Endothelial cell of umbilical vein (primary cell): ENCODE measurements at regions not wholly inside any gene's neighbourhood (a gene's known extent, or its start where the extent isn't known, plus 50 kb on each side); places are given as distances from the start of the nearest gene placed in this dataset.

Experiments
- BruUV-seq: library from RNA; stranded (reverse); fragments of 400-500 nt; replicated peaks from 2 replicates; lab custom pipeline; 2021; lab: Mats Ljungman, UMichigan
- CTCF ChIA-PET: fragments of 300-600, 350-600 bp; sonication (Branson Sonifier 250); formaldehyde crosslinking; loops from one replicate; lab custom pipeline; 2021; ENCODE audit warnings: antibody characterized with exemption, inconsistent platforms; lab: Charles Lee
- POLR2A ChIA-PET: fragments of 300-600, 350-600 bp; sonication (Branson Sonifier 250); formaldehyde crosslinking; loops from one replicate; lab custom pipeline; 2021; ENCODE audit warnings: antibody characterized with exemption, inconsistent platforms; lab: Charles Lee
- DNase-seq: peaks from one replicate; pipeline ENCODE4 v3.0.0-alpha.2; 2011; ENCODE audit warnings: low read depth, low spot score
- FAIRE-seq: peaks from 2 replicates; lab custom pipeline; 2011; peaks lifted over from hg19 to GRCh38; lab: Jason Lieb, UNC
- H2AFZ ChIP-seq: 2 replicates; pipeline ENCODE4 v1.6.0; 2012; ENCODE audit warnings: low read depth, low read length, control low read depth, inconsistent platforms
- H3K27ac ChIP-seq: 2 replicates; pipeline ENCODE4 v1.5.1; 2011; ENCODE audit warnings: low read depth, mild to moderate bottlenecking, control low read depth, low read length, moderate library complexity; ENCODE audit not compliant: insufficient read depth
- H3K27me3 ChIP-seq, 2 experiments: 2 replicates each; pipeline versions ENCODE4 v1.6.0 to v1.6.1; 2011; ENCODE audit warnings: low read length in 2 of 2, mixed read lengths in 1 of 2; ENCODE audit not compliant: control insufficient read depth in 2 of 2, insufficient read depth in 2 of 2
- H3K36me3 ChIP-seq, 2 experiments: 2 replicates in 1 of 2; 3 replicates in 1 of 2; pipeline ENCODE4 v1.5.1; 2011; ENCODE audit warnings: low read length in 2 of 2, mild to moderate bottlenecking in 1 of 2, moderate library complexity in 1 of 2; ENCODE audit not compliant: control insufficient read depth in 2 of 2, insufficient read depth in 2 of 2; ENCODE audit errors: extremely low read depth in 1 of 2
- H3K4me1 ChIP-seq: 3 replicates; pipeline ENCODE4 v1.5.1; 2011; ENCODE audit warnings: mild to moderate bottlenecking, low read length; ENCODE audit not compliant: control insufficient read depth, insufficient read depth; ENCODE audit errors: extremely low read depth
- H3K4me2 ChIP-seq: 2 replicates; pipeline ENCODE4 v1.6.1; 2011; ENCODE audit warnings: low read length, control low read depth, mixed read lengths; ENCODE audit not compliant: insufficient read depth
- H3K4me3 ChIP-seq, 3 experiments: fragments of 200-600 bp in 1 of 3; sonication (generic), shearing (Covaris generic) in 1 of 3; replicated peaks in 1 of 3; 2 replicates each; pipeline ENCODE4 v1.5.1; 2011 to 2016; ENCODE audit warnings: control low read depth in 3 of 3, low read length in 3 of 3, mild to moderate bottlenecking in 2 of 3, inconsistent platforms in 1 of 3, low read depth in 1 of 3, moderate library complexity in 1 of 3; ENCODE audit not compliant: insufficient read depth in 1 of 3
- H3K79me2 ChIP-seq: 2 replicates; pipeline ENCODE4 v1.6.0; 2012; ENCODE audit warnings: low read length, inconsistent platforms; ENCODE audit not compliant: control insufficient read depth, insufficient read depth
- H3K9ac ChIP-seq: replicated peaks from 2 replicates; pipeline ENCODE3; 2011; ENCODE audit warnings: low read length, control low read depth; ENCODE audit not compliant: insufficient read depth; ENCODE audit errors: extremely low read depth
- H3K9me1 ChIP-seq: replicated peaks from 3 replicates; pipeline ENCODE4 v1.6.0; 2011; ENCODE audit warnings: mild to moderate bottlenecking, low read length; ENCODE audit not compliant: control insufficient read depth, insufficient read depth; ENCODE audit errors: extremely low read depth
- H3K9me3 ChIP-seq: replicated peaks from 2 replicates; pipeline ENCODE4 v1.5.1; 2012; ENCODE audit warnings: low read length, inconsistent platforms; ENCODE audit not compliant: control insufficient read depth, insufficient read depth
- H4K20me1 ChIP-seq: replicated peaks from 2 replicates; pipeline ENCODE3; 2011; ENCODE audit warnings: mild to moderate bottlenecking, low read length; ENCODE audit not compliant: control insufficient read depth, insufficient read depth; ENCODE audit errors: extremely low read depth
- EZH2 ChIP-seq: IDR thresholded peaks from 2 replicates; pipeline ENCODE4 v1.6.1; 2012; ENCODE audit warnings: borderline replicate concordance, low read depth, mild to moderate bottlenecking, moderate library complexity, low read length, inconsistent platforms; ENCODE audit not compliant: severe bottlenecking
- FOS ChIP-seq: IDR thresholded peaks from 2 replicates; pipeline ENCODE4 v1.6.1; 2011; ENCODE audit warnings: mild to moderate bottlenecking, low read length, moderate library complexity, borderline replicate concordance; ENCODE audit not compliant: insufficient read depth
- GATA2 ChIP-seq: IDR thresholded peaks from 2 replicates; pipeline ENCODE4 v1.7.0; 2011; ENCODE audit warnings: low read depth, mild to moderate bottlenecking, moderate library complexity, mixed read lengths, low read length; ENCODE audit not compliant: insufficient read length, insufficient read depth
- JUN ChIP-seq: IDR thresholded peaks from 2 replicates; pipeline ENCODE4 v1.6.1; 2011; ENCODE audit warnings: borderline replicate concordance, low read depth; ENCODE audit not compliant: insufficient read length, insufficient read depth
- MYC ChIP-seq: IDR thresholded peaks from one replicate; pipeline ENCODE4 v1.6.1; 2011; ENCODE audit warnings: mild to moderate bottlenecking, low read depth, low read length
- POLR2A ChIP-seq: IDR thresholded peaks from 2 replicates; pipeline ENCODE4 v1.6.1; 2012; ENCODE audit warnings: low read depth, mild to moderate bottlenecking, control low read depth, low read length
- POLR2AphosphoS5 ChIP-seq: IDR thresholded peaks from 2 replicates; pipeline ENCODE4 v1.6.1; 2012; ENCODE audit warnings: low read depth, mild to moderate bottlenecking, control low read depth, low read length, moderate library complexity; ENCODE audit not compliant: insufficient read depth
- dilution Hi-C: fragments of 300-500 bp; cut with MboI; formaldehyde crosslinking; loops from one replicate; pipeline ENCODE4 v1.15.0; 2019; ENCODE audit warnings: low sequenced_read_pairs; ENCODE audit not compliant: extremely low pct_ligation_motif_present
- intact Hi-C: fragments of 100-400 bp; cut with micrococcal nuclease; formaldehyde crosslinking; loops from one replicate; pipeline ENCODE4 v1.10.0; 2022
- TF ChIP-seq, protein P1 (sequence below), 2 donors: IDR thresholded peaks; 1 replicate in 1 of 2; 2 replicates in 1 of 2; pipeline ENCODE4 v1.5.1; 2011; ENCODE audit warnings: low read length in 2 of 2, mild to moderate bottlenecking in 2 of 2, moderate library complexity in 2 of 2, control low read depth in 1 of 2, inconsistent platforms in 1 of 2, low read depth in 1 of 2; ENCODE audit not compliant: insufficient read depth in 1 of 2; ENCODE audit errors: extremely low read depth in 1 of 2
- TF ChIP-seq, protein P2 (sequence below): IDR thresholded peaks from 2 replicates; pipeline ENCODE4 v1.6.1; 2011; ENCODE audit not compliant: insufficient read depth, insufficient read length

DNA sequence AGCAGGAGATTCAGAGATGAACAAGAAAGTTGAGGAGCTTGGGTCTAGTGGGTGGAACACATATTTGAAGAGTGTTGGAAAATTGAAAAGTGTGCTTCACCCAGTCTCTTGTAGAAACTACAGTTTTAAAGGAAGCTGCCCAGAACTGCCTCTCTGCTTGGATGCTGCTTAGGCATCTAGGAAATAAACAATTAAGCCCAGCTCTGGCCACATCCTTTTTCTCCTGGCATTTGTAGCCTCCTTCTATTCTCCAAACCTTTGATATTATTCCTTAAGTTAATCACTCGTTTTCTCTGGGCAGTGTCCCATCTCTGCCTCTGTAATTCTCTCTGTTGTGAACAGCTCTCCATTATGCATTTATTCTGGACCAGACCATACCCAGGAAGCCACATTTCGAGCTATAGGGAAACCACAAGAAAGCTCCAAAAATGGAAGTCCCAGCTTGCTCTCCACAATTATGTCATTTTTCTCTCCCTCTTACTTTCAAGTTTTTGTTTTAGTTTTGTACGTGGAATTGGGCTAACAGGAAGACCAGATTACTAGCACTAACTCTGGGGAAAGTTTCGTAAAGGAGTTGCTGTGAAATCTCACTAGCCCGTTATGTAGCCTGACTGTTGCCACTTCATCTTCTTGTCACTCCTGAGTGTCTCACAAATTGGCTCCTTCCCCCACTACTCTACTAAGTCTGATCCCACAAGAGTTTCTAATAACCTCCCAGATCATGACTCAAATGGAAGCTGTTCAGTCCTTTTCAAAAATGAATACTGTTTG is 102.2 kb downstream of the NTMT2 start:
- POLR2A ChIA-PET = no interaction called here
- FAIRE-seq = no peak
- CTCF ChIA-PET = no interaction called here
- no peaks in the 10 kb centered on the region for H4K20me1 ChIP-seq
- H2AFZ ChIP-seq = no peak overlapping the region
- no peaks in the 10 kb centered on the region for H3K36me3 ChIP-seq
- no peak overlapping the region for H3K4me3 ChIP-seq
- TF ChIP-seq, protein P1, sequence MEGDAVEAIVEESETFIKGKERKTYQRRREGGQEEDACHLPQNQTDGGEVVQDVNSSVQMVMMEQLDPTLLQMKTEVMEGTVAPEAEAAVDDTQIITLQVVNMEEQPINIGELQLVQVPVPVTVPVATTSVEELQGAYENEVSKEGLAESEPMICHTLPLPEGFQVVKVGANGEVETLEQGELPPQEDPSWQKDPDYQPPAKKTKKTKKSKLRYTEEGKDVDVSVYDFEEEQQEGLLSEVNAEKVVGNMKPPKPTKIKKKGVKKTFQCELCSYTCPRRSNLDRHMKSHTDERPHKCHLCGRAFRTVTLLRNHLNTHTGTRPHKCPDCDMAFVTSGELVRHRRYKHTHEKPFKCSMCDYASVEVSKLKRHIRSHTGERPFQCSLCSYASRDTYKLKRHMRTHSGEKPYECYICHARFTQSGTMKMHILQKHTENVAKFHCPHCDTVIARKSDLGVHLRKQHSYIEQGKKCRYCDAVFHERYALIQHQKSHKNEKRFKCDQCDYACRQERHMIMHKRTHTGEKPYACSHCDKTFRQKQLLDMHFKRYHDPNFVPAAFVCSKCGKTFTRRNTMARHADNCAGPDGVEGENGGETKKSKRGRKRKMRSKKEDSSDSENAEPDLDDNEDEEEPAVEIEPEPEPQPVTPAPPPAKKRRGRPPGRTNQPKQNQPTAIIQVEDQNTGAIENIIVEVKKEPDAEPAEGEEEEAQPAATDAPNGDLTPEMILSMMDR (IDR thresholded peaks at IDR 0.05; ENCODE audit: extremely low read depth in 1 of 2, insufficient read depth in 1 of 2, low read depth in 1 of 2, low read length in 2 of 2) = no peak
- TF ChIP-seq POLR2AphosphoS5 (no peak), POLR2A (no peak), JUN (no peak), EZH2 (no peak), MYC (no peak), GATA2 (no peak), FOS (no peak)
- TF ChIP-seq, protein P2, sequence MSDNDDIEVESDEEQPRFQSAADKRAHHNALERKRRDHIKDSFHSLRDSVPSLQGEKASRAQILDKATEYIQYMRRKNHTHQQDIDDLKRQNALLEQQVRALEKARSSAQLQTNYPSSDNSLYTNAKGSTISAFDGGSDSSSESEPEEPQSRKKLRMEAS = no peak
- no peaks in the 10 kb centered on the region for H3K9me3 ChIP-seq
- intact Hi-C loops (no loop called here), dilution Hi-C loops (no loop called here)
- no peak for DNase-seq
- H3K27me3 ChIP-seq = no peaks in the 10 kb centered on the region
- H3K4me2 ChIP-seq = no peak overlapping the region
- no peak overlapping the region for H3K9ac ChIP-seq
- no peaks in the 10 kb centered on the region for H3K79me2 ChIP-seq
- H3K4me1 ChIP-seq = no peaks in the 10 kb centered on the region
- no peak overlapping the region for H3K27ac ChIP-seq
- no peaks in the 10 kb centered on the region for H3K9me1 ChIP-seq
- BruUV-seq = no TSS peak
